ENCODE measurements at regions not wholly inside any gene's neighbourhood (a gene's known extent, or its start where the extent isn't known, plus 50 kb on each side); places are given as distances from the start of the nearest gene placed in this dataset.

DNA sequence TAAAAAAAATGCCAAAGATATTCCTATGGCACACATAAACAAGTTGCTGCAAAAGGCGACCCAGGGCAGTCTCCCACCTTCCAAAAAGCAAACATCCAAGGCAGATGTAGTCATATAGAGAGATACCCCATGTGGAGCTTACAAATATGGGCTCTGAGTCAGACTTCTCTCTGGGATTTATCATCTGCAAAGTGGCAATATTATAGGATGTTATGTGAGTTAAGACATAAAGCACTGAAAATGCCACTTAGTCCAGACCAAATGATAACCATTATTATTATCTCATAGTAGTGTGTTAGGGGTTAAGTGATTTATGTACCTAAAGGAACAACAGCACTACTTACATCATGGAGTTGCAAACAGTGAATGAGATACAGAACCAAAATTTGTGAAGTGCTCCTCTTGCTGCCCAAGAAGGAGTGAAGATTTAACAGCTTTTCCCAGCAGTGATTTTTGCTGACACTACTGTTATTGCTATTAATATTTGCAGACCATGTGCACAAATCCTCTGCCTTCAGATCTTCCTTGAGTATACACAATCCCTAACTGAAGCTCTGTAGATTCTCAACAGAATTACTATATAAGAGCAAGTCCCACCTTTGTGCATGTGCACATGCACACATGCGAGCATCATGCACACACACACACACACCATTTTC lies 560.0 kb upstream of the SALL1 start:
- no peak for DNase-seq

DNA sequence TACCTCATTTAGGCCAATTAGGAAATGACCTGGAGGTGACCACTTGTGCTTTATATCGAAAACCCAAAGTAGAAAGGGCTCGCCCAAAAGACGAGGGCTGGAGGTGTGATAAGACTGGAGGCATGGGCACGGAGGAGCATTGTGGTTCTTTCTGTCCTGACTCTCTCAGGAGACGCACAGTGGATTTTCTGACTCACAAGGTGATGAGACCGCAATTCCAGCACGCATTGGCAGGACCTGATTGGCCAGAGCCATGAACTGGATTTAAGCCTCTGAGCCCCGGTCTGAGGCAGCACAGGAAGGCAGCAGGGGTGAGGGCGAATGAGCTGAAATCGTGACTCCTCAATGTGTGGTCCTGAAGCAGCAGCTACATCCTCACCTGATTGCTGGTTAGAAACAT lies 559.1 kb upstream of the SALL1 start:
- no peak for DNase-seq

DNA sequence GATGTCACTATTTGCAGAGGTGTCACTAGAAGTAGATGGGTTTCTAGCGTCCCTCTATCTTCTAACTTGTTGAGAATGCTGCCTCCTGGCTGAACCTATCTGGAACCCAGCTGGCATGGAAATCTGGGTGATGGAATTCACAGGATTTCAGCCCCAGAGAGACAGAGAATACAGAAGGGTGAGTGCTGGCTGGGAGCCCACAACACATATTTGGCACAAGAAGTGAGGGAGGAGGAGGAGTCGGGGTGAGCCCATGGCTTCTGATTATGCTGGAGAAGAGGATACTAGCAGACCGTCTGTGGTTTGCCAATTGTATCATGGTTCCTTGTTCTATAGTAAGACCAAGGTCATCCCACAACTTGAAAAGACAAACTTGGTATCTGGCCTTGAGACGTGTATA lies 557.8 kb upstream of the SALL1 start:
- no peak for DNase-seq

DNA sequence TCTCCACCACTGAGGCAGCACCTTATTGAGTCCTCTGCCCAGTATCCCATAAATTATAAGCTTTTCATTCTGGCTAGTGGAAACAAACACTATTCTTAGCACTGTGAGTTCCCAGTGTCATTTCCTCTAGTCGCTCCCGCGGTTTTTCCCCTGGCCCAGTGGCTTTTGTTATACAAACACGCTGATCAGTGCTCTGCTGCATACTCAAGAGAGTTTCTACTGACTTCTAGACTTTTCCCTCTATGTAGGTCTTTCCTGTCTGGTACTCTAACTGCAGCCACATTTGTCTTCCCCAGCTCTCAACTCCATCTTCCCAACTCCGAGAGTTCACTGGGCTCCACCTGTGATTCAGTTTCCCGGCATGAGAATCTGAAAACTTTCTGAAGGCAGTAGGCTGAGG lies 556.6 kb upstream of the SALL1 start:
- no peak for DNase-seq

GRCh38 chr16:51705142-51705541 lies 554.1 kb upstream of the SALL1 start:
- DNase-seq = no peak

GRCh38 chr16:51701025-51701424 lies 550.0 kb upstream of the SALL1 start:
- DNase-seq = no peak

GRCh38 chr16:51699686-51700396 lies 548.8 kb upstream of the SALL1 start:
- DNase-seq = no peak

DNA sequence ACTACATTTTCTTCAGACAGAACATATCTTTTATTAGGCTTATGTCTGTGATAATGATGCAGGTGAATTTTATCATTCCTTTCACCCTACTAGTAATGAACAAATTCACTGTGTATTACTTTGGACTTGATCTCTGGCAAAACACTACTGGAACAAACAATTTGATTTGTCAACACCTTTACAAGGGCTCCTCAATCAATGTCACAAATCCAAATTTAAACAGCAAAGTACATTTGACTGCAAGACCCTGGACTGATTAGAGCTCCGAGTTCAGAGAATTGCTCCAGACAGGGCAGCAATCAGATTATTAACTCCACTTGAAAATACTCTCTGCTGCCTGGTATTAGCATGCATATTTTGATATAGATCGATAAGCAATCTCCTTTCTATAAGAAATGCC lies 547.6 kb upstream of the SALL1 start:
- DNase-seq = no peak

DNA sequence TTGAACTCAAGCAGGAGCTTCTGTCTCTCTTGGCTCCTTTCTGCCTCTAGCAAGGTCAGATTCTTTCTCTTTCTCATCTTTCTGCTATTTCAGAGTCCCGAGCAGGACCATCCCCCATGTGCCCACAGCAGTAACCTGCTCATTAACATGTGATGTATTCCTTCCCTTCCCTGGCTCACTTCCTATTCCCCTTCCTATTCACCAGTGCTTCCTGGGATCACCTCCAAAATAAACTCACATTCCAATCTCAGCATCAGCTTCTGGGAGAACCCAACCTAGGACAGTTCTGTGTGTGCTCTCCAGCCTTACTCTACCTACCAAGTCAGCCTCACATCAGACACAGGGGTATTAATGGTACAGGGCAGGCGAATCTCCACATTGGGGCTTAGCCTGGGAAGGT lies 546.4 kb upstream of the SALL1 start:
- DNase-seq = no peak

DNA sequence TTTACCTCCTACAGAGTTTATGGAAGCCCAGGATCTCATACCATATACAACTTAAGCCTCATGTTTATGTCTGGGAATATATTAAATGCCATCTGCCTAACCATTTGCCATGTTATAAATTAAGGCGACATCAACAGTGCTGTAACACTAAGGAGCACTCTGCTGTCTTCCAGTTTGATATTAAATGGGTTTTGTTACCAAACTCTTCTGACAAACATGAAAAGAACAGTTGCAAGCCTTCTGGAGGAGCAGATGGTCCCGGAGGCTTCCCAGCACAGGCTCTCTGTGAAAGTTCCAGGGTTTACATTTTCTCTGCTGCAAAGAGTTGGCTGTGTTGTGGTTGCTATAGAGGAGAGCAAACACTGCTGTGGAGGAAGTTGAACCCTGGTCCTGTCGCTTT lies 545.3 kb upstream of the SALL1 start:
- DNase-seq = peak; percentile 71

- no peak for DNase-seq
Measured at GRCh38 chr16:51691109-51691508, 540.0 kb upstream of the SALL1 start.

GRCh38 chr16:51685498-51685897 lies 534.4 kb upstream of the SALL1 start:
- DNase-seq = no peak

- no peak for DNase-seq
Measured at GRCh38 chr16:51683882-51684281, 532.8 kb upstream of the SALL1 start.

DNA sequence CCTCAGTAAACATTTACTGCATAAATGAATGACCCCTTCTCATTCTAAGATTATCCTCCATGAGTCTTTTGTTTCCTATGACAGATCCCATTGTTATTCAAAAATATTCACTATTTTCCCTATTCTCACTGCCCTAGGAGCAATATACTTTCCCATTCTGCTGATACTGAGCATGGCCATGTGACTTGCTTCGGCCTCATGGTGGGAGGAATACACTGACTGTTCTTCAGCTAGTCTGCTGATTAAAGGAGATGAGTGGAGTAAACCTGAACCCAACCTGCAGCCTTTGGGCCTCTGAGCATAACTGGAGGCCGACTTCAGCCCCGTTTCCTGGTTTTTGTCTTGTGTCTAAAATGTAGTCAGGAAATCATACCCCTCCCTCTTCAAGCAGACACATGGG lies 531.8 kb upstream of the SALL1 start:
- no peak for DNase-seq

DNA sequence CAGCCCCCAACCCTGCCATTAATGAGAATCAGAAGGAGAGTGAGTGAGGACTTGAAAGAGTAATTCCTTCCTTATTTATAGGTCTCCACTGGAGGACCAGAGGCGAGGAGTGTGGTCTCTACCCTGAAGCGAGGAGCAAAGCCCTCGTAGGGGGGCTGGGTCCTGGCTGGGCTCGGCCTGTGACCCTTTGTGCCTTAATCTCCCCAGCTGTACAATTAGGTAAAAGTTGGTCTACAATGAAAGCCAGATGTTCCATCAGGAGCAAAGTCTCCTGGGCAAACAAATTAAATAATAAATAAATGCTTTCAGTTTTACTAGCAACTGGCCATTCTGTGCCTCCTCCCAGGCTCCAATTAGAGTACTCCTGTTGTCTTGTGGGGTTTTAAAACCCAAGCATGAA lies 523.5 kb upstream of the SALL1 start:
- DNase-seq = no peak

- DNase-seq = no peak
Measured at GRCh38 chr16:51670527-51670926, 519.5 kb upstream of the SALL1 start.

- no peak for DNase-seq
Measured at GRCh38 chr16:51666821-51667220, 515.8 kb upstream of the SALL1 start.

- DNase-seq = no peak
Measured at GRCh38 chr16:51666074-51666473, 515.0 kb upstream of the SALL1 start.

GRCh38 chr16:51665436-51665998 lies 514.4 kb upstream of the SALL1 start:
- DNase-seq = no peak

DNA sequence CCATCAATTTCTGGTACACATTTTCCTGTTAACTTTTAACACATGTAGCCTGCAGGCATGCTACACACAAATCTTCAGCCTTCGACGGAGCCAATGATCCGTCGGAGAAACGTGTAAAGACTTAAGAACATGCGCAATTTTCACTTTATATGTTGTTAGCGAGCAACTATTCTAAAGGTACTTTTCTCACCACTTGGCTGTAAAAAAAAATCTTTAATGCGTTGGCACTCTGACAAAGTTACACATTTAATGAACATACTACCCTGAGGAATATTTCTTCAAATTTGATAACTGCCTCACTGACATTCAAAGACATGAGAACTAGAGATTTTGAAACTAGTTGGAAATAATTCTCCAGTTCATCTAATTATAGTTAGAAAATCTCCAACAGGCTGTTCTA lies 507.5 kb upstream of the SALL1 start:
- no peak for DNase-seq

- no peak for DNase-seq
Measured at GRCh38 chr16:51657848-51658247, 506.8 kb upstream of the SALL1 start.

GRCh38 chr16:51655249-51655648 lies 504.2 kb upstream of the SALL1 start:
- DNase-seq = no peak

GRCh38 chr16:51651061-51651466 lies 500.0 kb upstream of the SALL1 start:
- DNase-seq = no peak

- no peak for DNase-seq
Measured at GRCh38 chr16:51649631-51650030, 498.6 kb upstream of the SALL1 start.

DNA sequence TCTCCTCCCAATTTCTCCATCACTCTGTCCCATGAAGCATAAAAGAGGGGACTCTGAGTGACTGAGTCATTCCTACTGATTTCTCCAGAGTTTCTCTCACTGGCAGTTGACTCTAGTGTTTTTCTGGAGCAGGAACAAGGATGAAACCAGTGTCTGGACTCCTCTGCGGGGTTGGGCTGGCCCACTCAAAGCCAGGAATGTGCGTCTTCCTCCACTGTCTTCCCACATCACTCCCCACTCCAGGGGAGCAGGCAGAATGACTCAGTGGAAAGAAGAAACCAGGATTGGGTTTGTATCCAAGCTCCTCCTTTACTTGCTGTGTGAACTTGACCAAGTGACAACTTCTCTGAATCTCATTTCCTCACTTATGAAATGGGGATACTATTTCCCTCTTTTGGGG lies 497.5 kb upstream of the SALL1 start:
- DNase-seq = no peak

All from NCI-H2171 (cell line).